Activated CD8-positive, alpha-beta T cell treated with anti-CD3 and anti-CD28 coated beads, Interleukin-2, amount 10 ng/mL, durations not matched to agents 7 days and 5 days (primary cell): ENCODE measurements at regions not wholly inside any gene's neighbourhood (a gene's known extent, or its start where the extent isn't known, plus 50 kb on each side); places are given as distances from the start of the nearest gene placed in this dataset.
A peak's percentile ranks its signal among the peaks of the same experiment; 100 is the strongest.

Source experiments
- ATAC-seq: fragments of 150-1000 bp; cut with Tn5 transposase; one replicate; pipeline ENCODE4 v1.10.0; 2021; ENCODE audit warnings: moderate library complexity
- CTCF ChIA-PET: fragments of 350-600 bp; sonication (Branson Sonifier 250); formaldehyde crosslinking; loops from one replicate; lab custom pipeline; 2021; ENCODE audit warnings: antibody characterized with exemption; lab: Charles Lee
- POLR2A ChIA-PET: fragments of 350-600 bp; sonication (Branson Sonifier 250); formaldehyde crosslinking; loops from one replicate; lab custom pipeline; 2021; ENCODE audit warnings: antibody characterized with exemption; lab: Charles Lee
- DNase-seq: peaks from one replicate; pipeline ENCODE4 v3.0.0-alpha.2; 2020
- H3K27ac Mint-ChIP-seq: one replicate; pipeline ENCODE4 v1.8.0; 2021; ENCODE audit warnings: mild to moderate bottlenecking, mixed read lengths
- H3K27me3 Mint-ChIP-seq: one replicate; pipeline ENCODE4 v1.8.0; 2021; ENCODE audit warnings: low read depth, mixed read lengths
- H3K36me3 Mint-ChIP-seq: one replicate; pipeline ENCODE4 v1.8.0; 2021; ENCODE audit warnings: low read depth, mixed read lengths
- H3K4me1 Mint-ChIP-seq: one replicate; pipeline ENCODE4 v1.8.0; 2021; ENCODE audit warnings: low read depth, mixed read lengths
- H3K4me3 Mint-ChIP-seq: one replicate; pipeline ENCODE4 v1.8.0; 2021; ENCODE audit warnings: mild to moderate bottlenecking, mixed read lengths
- H3K9me3 Mint-ChIP-seq: one replicate; pipeline ENCODE4 v1.8.0; 2022; ENCODE audit warnings: mixed read lengths; ENCODE audit not compliant: insufficient read depth

DNA sequence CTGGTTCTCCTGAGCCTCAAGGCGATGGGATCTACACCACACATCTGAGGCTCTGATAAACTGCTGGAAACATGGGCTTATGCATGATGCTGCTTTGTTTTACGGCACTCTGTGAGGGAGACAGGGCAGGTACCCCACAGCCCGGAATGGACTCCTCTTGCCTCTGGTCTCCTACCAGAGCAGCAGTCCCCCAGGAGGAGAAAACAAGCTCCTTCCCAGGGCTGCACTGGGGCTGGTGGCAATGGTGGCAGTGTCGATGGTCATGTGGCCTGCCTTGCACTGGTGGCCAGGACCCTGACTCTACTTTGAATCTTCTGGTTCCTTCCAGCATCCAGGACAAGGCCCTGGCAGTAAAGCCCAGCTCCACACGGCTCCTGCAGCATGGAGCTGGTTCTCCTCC is 79.4 kb downstream of the TOMM20 start:
- ChIA-PET POLR2A (interaction anchor here (2.5 kb wide), 1 partner anchor 37 kb away, joined by 7 read pairs; no protein-coding TSS in a partner anchor), CTCF (no interaction called here)
- Mint-ChIP-seq H3K9me3 (no peaks in the 10 kb centered on the region), H3K27me3 (no peaks in the 10 kb centered on the region), H3K27ac (no peak overlapping the region), H3K36me3 (no peaks in the 10 kb centered on the region), H3K4me1 (peaks cover 35% of the 10 kb centered on the region), H3K4me3 (no peak overlapping the region)
- DNase-seq (no peak), ATAC-seq (no peak)

DNA sequence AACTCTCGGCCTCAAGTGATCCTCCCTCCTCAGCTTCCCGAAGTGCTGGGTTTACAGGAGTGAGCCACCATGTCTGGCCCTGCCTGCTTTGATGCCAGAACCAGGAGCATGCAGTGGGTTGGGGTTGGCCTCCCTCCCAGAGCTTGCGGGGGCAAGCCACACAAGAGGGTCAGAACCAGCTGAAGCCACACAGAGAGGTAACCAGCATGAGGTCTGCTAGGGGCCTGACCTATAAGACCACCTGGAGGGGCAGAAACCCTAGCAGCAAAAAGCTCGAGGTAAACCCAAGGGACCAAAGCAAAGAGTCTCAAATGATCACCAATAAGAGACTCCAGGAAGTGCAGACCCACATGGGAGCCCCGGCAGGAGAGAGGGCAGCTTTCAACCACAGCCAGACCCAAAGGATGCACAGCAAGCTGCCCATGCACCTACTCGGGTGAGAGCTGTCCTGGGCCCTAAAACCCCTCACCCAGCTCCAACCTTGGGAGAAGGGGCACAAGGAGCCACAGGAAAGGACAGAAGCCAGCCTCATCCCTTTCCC is 81.2 kb downstream of the TOMM20 start:
- Mint-ChIP-seq H3K27ac (peak overlapping the region; percentile 72), H3K9me3 (no peaks in the 10 kb centered on the region), H3K36me3 (no peaks in the 10 kb centered on the region), H3K4me1 (peaks cover 38% of the 10 kb centered on the region), H3K4me3 (no peak overlapping the region), H3K27me3 (no peaks in the 10 kb centered on the region)
- CTCF ChIA-PET, result interaction anchor here (0.9 to 1.5 kb wide), 3 partner anchors 15 to 83 kb away, joined by 3 to 5 read pairs (median 3); no protein-coding TSS in a partner anchor
- DNase-seq (no peak), ATAC-seq (no peak)
- POLR2A ChIA-PET, result interaction anchor here (0.6 to 2.5 kb wide), 2 partner anchors 36 to 436 kb away, joined by 4 to 7 read pairs; no protein-coding TSS in a partner anchor

DNA sequence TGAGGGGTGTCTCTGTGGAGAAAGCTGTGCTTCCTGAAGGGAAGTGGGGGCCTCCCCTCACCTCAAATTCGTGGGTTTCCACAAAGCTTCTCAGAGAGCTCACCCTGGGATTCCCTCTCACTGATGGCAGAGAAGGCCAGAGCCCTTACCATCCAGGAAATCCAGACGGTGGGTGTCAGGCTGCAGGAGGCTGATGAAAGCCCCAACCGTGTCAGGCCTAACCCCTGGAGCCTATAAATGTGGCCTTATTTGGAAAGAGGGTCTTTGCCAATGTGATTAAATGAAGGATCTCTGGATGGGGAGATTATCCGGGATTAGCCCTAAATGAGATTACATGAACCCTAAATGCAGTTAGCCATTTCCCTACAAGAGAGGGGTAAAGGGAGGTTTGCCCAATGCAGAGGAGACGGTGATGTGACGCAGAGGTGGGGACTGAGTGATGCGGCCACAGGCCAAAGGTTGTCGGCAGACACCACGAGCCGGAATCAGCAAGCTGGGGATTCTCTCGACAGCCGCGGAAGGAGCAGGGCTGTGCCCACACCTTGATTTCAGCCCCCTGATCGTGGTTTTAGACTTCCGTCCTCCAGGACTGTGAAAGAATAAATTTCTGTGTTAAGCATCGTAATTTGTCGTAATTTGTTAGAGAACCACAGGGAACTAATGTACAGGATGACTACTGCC is 82.6 kb downstream of the TOMM20 start:
- no peaks in the 10 kb centered on the region for H3K36me3 Mint-ChIP-seq
- ChIA-PET POLR2A (no interaction called here), CTCF (no interaction called here)
- DNase-seq, result no peak
- no peak overlapping the region for H3K4me3 Mint-ChIP-seq
- H3K27ac Mint-ChIP-seq, result no peak overlapping the region
- H3K27me3 Mint-ChIP-seq, result no peaks in the 10 kb centered on the region
- peaks cover 41% of the 10 kb centered on the region for H3K4me1 Mint-ChIP-seq
- H3K9me3 Mint-ChIP-seq, result no peaks in the 10 kb centered on the region
- ATAC-seq, result no peak

DNA sequence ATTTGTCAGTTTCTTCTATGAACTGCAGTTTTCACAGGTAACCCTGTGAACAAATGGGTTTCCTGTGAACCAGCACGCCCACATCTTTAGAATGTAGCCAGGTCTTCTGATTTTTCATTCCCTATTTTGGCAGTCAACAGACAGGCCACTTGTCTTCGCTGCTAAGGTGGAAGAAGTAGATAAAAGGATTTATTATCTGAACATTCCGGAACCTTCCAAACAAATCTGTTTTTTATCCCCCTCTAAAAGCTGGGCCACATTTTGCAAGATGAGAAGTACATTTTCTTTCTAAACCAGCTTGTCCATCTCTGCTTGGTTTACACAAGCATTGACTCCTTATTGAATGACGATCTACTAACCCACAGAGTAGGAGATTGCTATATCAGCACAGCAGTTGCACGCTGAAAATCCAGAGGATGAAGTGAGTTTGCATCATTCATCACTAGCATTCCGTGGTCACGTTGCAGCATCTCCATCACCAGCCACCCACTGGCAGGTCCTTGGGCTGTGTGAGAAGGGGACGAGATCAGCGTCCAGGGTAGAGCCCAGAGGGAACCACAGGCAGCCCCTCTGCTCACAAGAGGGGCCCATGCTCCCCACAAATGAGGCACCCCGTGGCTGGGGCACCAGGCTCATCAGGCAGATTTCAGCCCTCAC is 83.5 kb downstream of the TOMM20 start:
- ATAC-seq, result no peak
- Mint-ChIP-seq H3K27me3 (no peaks in the 10 kb centered on the region), H3K9me3 (no peaks in the 10 kb centered on the region), H3K4me3 (no peak overlapping the region), H3K27ac (no peak overlapping the region), H3K4me1 (peaks cover 47% of the 10 kb centered on the region), H3K36me3 (peaks cover 2% of the 10 kb centered on the region)
- POLR2A ChIA-PET, result no interaction called here
- no peak for DNase-seq
- CTCF ChIA-PET, result no interaction called here

DNA sequence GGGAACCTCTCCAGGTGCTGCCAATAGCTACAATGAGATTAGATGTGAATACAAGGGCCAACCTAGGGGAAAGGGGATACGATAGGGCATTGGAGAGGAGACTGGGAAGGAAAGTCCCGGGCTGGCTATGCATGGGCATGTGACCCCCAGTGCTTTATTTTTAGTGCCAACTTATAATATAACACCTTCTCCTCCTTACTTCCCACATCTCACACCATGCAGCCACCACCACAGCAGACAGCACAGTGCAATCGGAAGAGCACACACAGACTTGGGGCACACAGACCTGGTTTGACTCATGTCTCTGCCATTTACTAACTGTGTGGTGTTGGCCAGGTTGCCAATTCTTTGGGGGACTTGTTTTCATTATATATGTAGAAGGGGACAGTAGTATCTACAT is 85.4 kb downstream of the TOMM20 start:
- Mint-ChIP-seq H3K27ac (no peak overlapping the region), H3K4me3 (no peak overlapping the region), H3K9me3 (peaks cover 12% of the 10 kb centered on the region), H3K36me3 (peaks cover 12% of the 10 kb centered on the region), H3K27me3 (no peaks in the 10 kb centered on the region), H3K4me1 (peaks cover 42% of the 10 kb centered on the region)
- CTCF ChIA-PET, result no interaction called here
- ATAC-seq, result no peak
- POLR2A ChIA-PET, result no interaction called here
- DNase-seq, result no peak

DNA sequence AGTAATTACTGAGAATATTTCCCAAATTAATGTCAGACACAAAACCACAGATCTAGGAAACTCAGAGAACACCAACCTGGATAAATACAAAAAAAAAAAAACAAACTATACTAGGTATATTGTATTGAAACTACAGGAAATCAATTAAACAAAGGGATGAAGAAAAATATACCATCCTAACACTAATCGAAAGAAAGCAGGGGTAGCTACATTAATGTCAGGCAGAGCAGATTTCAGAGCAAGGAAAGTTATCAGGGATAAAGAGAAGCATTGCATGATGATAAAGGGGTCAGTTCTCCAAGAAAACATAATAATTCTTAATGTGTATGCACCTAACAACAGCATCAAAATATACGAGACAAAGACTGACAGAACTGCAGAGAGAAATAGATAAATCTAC is 89.9 kb downstream of the TOMM20 start:
- ChIA-PET POLR2A (no interaction called here), CTCF (interaction anchor here (0.8 to 1.0 kb wide), 3 partner anchors 45 to 427 kb away, joined by 3 to 4 read pairs (median 3); no protein-coding TSS in a partner anchor)
- Mint-ChIP-seq H3K36me3 (peaks cover 22% of the 10 kb centered on the region), H3K4me1 (peaks cover 17% of the 10 kb centered on the region), H3K4me3 (no peak overlapping the region), H3K9me3 (peaks cover 18% of the 10 kb centered on the region), H3K27me3 (no peaks in the 10 kb centered on the region), H3K27ac (no peak overlapping the region)
- ATAC-seq (no peak), DNase-seq (no peak)

DNA sequence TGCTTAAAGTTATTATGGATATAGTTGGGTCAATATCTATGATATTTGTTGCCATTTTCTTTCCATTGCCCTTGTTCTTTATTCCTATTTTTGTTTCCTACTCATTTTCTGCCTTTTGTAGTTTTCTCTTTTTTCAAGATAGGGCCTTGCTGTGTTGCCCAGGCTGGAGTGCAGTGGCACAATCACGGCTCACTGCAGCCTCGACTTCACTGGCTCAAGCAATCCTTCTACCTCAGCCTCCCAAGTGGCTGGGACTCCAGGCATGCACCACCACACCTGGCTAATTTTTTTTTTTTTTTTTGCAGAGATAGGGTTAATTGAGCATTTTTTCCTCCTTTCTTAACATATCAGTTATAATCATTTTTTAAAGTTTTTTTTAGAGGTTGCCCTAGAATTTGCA is 92.7 kb downstream of the TOMM20 start:
- H3K36me3 Mint-ChIP-seq, result peaks cover 22% of the 10 kb centered on the region
- no peak for ATAC-seq
- DNase-seq, result no peak
- H3K27ac Mint-ChIP-seq, result no peak overlapping the region
- ChIA-PET CTCF (no interaction called here), POLR2A (no interaction called here)
- H3K9me3 Mint-ChIP-seq, result peaks cover 18% of the 10 kb centered on the region
- H3K4me1 Mint-ChIP-seq, result peaks cover 21% of the 10 kb centered on the region
- no peak overlapping the region for H3K4me3 Mint-ChIP-seq
- H3K27me3 Mint-ChIP-seq, result no peaks in the 10 kb centered on the region

DNA sequence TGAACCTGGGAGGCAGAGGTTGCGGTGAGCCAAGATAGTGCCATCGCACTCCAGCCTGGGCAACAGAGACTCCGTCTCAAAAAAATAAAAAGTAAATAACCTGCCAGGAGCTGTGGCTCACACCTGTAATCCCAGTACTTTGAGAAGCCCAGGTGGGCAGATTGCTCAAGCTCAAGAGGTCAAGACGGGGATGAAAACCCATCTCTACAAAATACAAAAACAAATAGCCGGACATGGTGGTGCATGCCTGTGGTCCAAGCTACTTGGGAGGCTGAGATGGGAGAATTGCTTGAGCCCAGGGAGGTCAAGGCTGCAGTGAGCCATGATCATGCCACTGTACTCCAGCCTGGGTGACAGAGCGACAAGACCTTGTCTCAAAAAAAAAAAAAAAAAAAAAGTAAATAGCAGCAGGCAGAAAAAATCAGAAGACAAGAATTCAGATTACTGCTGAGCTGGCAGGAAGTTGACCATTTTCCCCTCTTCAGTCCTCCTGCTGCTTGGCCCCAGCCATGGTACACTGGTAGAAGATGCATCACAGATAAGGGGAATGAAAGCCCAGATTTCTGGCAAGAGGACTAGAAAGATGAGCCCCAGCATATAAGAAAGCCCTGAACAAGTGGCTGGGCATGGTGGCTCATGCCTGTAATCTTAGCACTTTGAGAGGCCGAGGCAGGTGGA is 97.6 kb downstream of the TOMM20 start:
- Mint-ChIP-seq H3K36me3 (peaks cover 6% of the 10 kb centered on the region), H3K4me1 (peaks cover 20% of the 10 kb centered on the region), H3K4me3 (no peak overlapping the region), H3K27ac (no peak overlapping the region), H3K9me3 (peaks cover 9% of the 10 kb centered on the region), H3K27me3 (no peaks in the 10 kb centered on the region)
- CTCF ChIA-PET, result interaction anchor here (1.1 to 1.9 kb wide), 4 partner anchors 19 to 532 kb away, joined by 3 to 7 read pairs (median 4); no protein-coding TSS in a partner anchor
- POLR2A ChIA-PET, result interaction anchor here (1.2 kb wide), 1 partner anchor 12 kb away, joined by 3 read pairs; no protein-coding TSS in a partner anchor
- no peak for ATAC-seq
- no peak for DNase-seq

DNA sequence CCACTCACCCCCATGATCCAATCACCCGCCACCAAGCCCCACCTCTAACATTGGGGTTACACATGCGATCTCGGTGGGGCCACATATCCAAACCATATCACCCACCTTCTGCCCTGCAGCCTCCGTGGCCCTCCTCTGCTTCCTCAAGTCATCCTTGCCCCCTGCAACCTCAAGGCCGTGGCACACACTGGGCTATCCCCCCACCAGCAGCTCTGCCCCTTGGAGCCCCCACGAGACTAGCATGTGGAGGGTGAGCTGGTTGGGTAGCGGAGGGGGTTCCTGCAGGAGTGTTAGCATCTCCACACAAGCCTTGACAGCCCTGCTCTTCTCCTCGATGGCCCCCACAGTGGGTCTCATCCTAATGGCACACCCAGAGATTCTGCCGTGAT is 100.8 kb downstream of the TOMM20 start:
- Mint-ChIP-seq H3K36me3 (peaks cover 6% of the 10 kb centered on the region), H3K4me1 (peaks cover 38% of the 10 kb centered on the region), H3K4me3 (no peak overlapping the region), H3K27me3 (no peaks in the 10 kb centered on the region), H3K9me3 (peaks cover 10% of the 10 kb centered on the region), H3K27ac (no peak overlapping the region)
- POLR2A ChIA-PET, result no interaction called here
- ATAC-seq (no peak), DNase-seq (no peak)
- CTCF ChIA-PET, result interaction anchor here (1.3 kb wide), 1 partner anchor 9 kb away, joined by 3 read pairs; no protein-coding TSS in a partner anchor

DNA sequence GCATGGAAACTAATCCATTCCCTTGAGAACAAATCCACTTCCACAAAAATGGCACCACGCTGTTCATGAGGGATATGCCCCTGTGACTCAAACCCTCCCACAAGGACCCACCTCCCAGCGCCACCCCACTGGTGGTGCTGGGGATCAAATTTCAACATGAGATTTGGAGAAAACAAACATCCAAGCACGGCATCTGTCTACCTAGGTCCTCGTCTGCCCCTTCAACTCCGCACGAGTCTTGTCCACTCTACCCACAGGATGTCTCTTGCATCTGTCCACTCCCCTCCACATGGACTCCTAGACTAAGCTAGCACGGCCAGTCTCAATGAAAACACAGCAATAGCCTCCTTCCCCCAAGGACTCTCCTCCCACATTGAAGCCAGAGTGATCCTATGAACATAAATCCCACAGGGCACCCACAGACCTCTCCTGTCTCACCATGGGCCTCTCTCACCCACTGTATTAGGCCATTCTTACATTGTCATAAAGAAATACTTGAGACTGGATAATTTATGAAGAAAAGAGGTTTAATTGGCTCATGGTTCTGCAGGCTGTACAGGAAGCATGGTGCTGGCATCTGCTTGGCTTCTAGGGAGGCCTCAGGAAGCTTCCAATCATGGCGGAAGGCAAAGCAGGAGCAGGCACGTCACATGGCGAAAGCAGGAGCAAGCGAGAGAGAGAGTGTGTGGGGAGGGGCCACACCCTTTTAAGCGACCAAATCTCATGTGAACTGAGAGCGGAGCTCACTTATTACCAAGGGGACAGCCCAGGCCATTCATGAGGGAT is 101.4 kb downstream of the TOMM20 start:
- CTCF ChIA-PET, result interaction anchor here (1.3 kb wide), 1 partner anchor 9 kb away, joined by 3 read pairs; no protein-coding TSS in a partner anchor
- DNase-seq (no peak), ATAC-seq (no peak)
- POLR2A ChIA-PET, result no interaction called here
- peak overlapping the region; percentile 27 for H3K27ac Mint-ChIP-seq
- H3K36me3 Mint-ChIP-seq, result peaks cover 6% of the 10 kb centered on the region
- H3K27me3 Mint-ChIP-seq, result no peaks in the 10 kb centered on the region
- no peak overlapping the region for H3K4me3 Mint-ChIP-seq
- peaks cover 10% of the 10 kb centered on the region for H3K9me3 Mint-ChIP-seq
- H3K4me1 Mint-ChIP-seq, result peaks cover 41% of the 10 kb centered on the region

DNA sequence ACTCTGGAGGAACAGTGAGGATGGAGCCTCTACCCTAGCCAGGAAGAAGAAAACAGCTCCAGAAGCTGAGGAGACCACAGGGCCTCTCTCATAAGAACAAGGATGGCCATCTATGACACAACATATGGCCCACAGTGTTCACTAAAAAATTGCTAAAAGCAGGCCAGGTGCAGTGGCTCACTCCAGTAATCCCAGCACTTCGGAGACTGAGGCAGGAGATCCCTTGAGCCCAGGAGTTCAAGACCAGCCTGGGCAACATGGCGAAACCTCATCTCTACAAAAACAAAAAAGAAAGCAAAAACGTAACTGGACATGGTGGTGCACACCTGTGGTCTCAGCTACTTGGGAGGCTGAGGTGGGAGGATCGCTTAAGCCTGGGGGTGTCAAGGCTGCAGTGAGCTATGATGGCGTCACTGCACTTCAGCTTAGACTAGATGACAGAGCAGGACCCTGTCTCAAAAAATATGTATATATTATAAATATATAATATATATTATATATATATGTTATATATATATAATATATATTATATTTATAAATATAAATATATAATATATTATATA is 103.1 kb downstream of the TOMM20 start:
- H3K36me3 Mint-ChIP-seq, result peaks cover 6% of the 10 kb centered on the region
- no peak overlapping the region for H3K4me3 Mint-ChIP-seq
- no peak overlapping the region for H3K27ac Mint-ChIP-seq
- peaks cover 10% of the 10 kb centered on the region for H3K9me3 Mint-ChIP-seq
- DNase-seq (no peak), ATAC-seq (no peak)
- CTCF ChIA-PET, result interaction anchor here (1.1 to 1.6 kb wide), 2 partner anchors 10 to 13 kb away, joined by 3 read pairs; no protein-coding TSS in a partner anchor
- peaks cover 37% of the 10 kb centered on the region for H3K4me1 Mint-ChIP-seq
- no peaks in the 10 kb centered on the region for H3K27me3 Mint-ChIP-seq
- POLR2A ChIA-PET, result interaction anchor here (4.6 kb wide), 1 partner anchor 14 kb away, joined by 23 read pairs; no protein-coding TSS in a partner anchor
